ENCODE measurements at regions not wholly inside any gene's neighbourhood (a gene's known extent, or its start where the extent isn't known, plus 50 kb on each side); places are given as distances from the start of the nearest gene placed in this dataset.

DNA sequence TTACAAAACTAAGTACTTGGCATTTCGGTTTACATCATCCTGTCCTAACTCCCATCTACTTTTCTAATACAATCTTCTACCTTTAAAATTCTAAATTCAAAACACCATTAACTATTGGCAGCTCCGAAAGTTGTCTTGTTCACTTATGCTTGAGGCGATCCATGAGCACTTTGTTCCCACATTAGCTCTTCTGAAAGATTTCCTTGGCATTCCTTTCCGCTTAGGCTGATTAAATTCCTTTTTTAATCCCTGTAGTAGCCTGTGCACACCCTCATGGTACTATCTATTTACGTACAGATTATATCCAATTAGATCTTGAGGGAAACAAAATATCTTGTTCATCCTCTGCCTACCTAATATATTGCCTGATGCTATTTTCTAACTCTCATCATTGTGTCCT is 480.7 kb downstream of the PRKD1 start:
- Mint-ChIP-seq H3K27ac (no peak overlapping the region), H3K4me3 (no peak overlapping the region), H3K36me3 (peaks cover 0 to 3% (median 0%) of the 10 kb centered on the region in 3 donors), H3K9me3 (peaks cover 20 to 66% (median 31%) of the 10 kb centered on the region in 6 donors), H3K4me1 (no peaks in the 10 kb centered on the region), H3K27me3 (ENCODE audit: low read depth in 3 of 3) (peaks cover 0 to 3% (median 0%) of the 10 kb centered on the region in 3 donors)
- no peak for DNase-seq

DNA sequence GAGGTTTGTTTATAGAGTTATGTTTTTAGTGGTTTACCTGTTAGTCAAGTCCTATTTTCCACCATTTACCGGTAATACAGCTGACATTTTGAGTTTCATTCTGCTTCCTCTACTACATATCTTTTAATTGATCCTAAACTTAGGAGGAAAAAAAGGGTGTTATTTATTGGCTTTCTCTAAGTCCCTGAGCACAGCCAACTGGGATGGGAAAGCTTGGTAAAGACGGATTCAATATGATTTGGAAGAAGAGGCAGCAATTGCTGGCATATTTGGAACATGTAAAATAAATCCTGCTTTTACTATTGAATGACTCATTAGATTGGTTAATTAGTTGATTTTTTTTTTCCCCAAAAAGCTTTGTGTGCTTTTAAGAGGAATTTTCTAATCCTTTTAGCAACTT is 475.7 kb downstream of the PRKD1 start:
- Mint-ChIP-seq H3K4me1 (no peaks in the 10 kb centered on the region), H3K36me3 (no peaks in the 10 kb centered on the region), H3K4me3 (no peak overlapping the region), H3K27me3 (ENCODE audit: low read depth in 3 of 3) (peaks cover 0 to 1% (median 0%) of the 10 kb centered on the region in 3 donors), H3K9me3 (peaks cover 6 to 46% (median 16%) of the 10 kb centered on the region in 6 donors), H3K27ac (no peak overlapping the region)
- no peak for DNase-seq

DNA sequence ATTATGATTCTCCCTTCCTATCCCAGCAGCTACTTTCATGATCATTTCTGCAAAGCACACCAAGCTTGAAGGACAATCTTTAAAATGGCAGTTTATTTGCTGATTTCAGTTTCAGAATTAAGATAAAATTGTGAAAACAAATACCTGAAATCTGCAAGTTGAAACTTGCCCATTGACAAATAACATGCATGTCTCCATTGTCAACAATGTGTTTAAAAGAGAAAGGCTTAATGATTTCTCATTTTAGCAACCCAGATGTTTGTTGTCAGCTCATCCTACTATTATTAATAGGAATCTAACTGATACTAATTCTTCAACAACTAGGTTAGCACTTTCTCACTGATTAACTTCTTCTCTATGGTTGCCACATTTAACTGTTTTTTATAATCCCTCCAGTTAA is 474.6 kb downstream of the PRKD1 start:
- Mint-ChIP-seq H3K36me3 (no peaks in the 10 kb centered on the region), H3K4me1 (no peaks in the 10 kb centered on the region), H3K27ac (no peak overlapping the region), H3K9me3 (peaks cover 5 to 40% (median 13%) of the 10 kb centered on the region in 6 donors), H3K4me3 (no peak overlapping the region), H3K27me3 (ENCODE audit: low read depth in 3 of 3) (peaks cover 0 to 1% (median 0%) of the 10 kb centered on the region in 3 donors)
- no peak for DNase-seq

DNA sequence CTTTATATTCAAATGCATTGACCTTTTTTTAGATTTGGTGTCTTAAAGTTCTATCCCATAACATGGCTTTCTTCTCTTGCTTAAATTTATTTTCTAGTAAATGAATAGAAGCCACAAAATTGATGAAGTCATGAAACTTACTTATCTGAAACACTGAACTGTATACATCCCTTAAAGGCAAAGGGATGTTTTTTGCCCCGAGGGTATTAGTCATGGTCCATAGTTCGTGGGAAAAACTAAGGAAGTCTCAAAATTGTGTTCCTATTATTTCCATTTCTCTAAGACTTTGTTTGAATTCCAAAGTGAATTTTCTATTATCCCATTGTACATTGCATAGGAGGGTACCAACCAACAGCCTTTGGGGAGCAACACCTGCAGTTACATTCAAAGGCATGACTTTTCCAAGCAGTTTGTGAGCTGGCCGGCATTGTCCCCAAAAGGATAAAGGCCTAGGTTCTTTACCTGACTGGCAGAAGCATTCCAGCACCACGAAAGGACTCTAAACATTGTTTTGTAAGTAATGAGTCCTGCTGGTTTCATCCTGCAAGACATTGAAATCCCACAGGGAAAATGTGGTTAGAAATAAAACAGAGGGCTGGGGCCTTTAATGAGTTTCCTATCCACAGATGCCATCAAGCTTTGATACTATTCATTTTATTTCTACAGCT is 473.5 kb downstream of the PRKD1 start:
- Mint-ChIP-seq H3K9me3 (peaks cover 3 to 35% (median 12%) of the 10 kb centered on the region in 6 donors), H3K27ac (no peak overlapping the region), H3K4me1 (no peaks in the 10 kb centered on the region)

DNA sequence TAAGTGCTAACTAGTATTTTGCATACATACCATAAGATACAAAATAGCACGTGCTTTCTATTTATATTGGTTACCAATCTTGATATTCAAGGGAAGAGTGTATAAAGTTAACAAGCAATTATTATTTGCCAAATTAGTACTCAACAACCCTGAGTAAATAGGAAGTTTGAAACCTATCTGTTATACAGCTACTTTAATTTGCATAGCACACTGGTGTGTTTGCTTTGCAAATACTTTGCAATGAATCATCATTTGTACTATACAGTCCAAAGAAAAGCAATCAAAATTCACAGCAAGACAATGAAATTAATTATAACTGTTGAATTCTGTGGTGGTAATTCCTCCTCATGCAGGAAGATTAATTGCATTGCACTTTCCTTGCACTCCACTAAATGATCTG is 469.1 kb downstream of the PRKD1 start:
- Mint-ChIP-seq H3K27ac (no peak overlapping the region), H3K27me3 (ENCODE audit: low read depth in 3 of 3) (no peaks in the 10 kb centered on the region), H3K4me1 (no peaks in the 10 kb centered on the region), H3K36me3 (no peaks in the 10 kb centered on the region), H3K9me3 (peaks cover 0 to 51% (median 6%) of the 10 kb centered on the region in 6 donors), H3K4me3 (no peak overlapping the region)
- no peak for DNase-seq

More for the DNA sequence above, 473.5 kb downstream of the PRKD1 start:
- no peak overlapping the region for H3K4me3 Mint-ChIP-seq
- DNase-seq: no peak
- H3K27me3 Mint-ChIP-seq (ENCODE audit: low read depth in 3 of 3): peaks cover 0 to 1% (median 0%) of the 10 kb centered on the region in 3 donors
- H3K36me3 Mint-ChIP-seq: no peaks in the 10 kb centered on the region

DNA sequence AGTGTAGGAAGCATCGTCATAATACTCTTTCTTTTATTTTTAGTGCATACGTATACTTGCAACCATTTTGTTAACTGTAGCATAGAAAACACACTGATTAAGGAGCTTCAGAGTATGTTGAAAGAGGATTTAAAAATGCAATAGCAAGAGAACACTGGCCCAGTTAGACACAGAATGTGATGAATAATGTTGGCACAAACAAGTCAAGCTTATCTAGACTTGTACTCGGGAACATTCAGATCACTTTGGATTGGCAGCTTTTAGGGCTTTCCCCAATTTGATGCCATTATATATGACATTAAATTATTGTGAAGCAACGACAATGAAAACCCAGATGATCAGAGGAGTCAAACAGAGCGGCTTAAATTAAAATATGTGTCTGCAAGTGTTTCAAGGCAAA is 468.1 kb downstream of the PRKD1 start:
- no peak overlapping the region for H3K27ac Mint-ChIP-seq
- peaks cover 0 to 49% (median 6%) of the 10 kb centered on the region in 6 donors for H3K9me3 Mint-ChIP-seq
- no peaks in the 10 kb centered on the region for H3K36me3 Mint-ChIP-seq
- H3K4me3 Mint-ChIP-seq: no peak overlapping the region
- no peaks in the 10 kb centered on the region for H3K4me1 Mint-ChIP-seq
- no peak for DNase-seq
- no peaks in the 10 kb centered on the region for H3K27me3 Mint-ChIP-seq (ENCODE audit: low read depth in 3 of 3)

DNA sequence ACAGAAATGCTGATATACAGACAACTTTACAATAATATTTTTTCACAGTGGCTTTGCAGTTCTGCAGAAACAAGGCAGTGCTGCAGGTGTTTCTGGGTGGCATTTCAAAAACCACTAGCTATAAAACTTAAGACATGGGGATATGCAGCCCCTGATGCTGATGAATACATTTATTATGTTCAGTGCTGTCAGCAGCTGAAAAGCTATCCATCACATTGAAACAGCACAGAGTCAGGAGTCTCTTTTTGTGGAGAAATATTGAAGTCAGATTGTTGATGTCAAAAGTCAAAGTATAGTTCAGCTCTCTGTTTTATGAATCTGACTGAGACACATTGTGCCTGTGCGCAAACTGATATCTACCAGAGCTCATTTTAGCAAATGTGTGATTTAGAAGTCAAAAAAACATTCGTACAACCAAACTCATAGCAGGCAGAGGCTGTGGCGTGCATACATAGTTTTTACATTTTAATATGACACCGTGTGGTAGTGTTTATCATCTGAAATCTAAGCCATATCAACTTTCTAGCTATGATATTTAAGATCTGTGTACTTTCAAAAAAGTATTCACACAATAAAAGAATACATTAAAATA is 467.6 kb downstream of the PRKD1 start:
- H3K9me3 Mint-ChIP-seq: peaks cover 0 to 49% (median 8%) of the 10 kb centered on the region in 6 donors
- no peaks in the 10 kb centered on the region for H3K4me1 Mint-ChIP-seq
- no peak overlapping the region for H3K4me3 Mint-ChIP-seq
- no peak overlapping the region for H3K27ac Mint-ChIP-seq
- H3K36me3 Mint-ChIP-seq: no peaks in the 10 kb centered on the region
- H3K27me3 Mint-ChIP-seq (ENCODE audit: low read depth in 3 of 3): no peaks in the 10 kb centered on the region
- DNase-seq: no peak

DNA sequence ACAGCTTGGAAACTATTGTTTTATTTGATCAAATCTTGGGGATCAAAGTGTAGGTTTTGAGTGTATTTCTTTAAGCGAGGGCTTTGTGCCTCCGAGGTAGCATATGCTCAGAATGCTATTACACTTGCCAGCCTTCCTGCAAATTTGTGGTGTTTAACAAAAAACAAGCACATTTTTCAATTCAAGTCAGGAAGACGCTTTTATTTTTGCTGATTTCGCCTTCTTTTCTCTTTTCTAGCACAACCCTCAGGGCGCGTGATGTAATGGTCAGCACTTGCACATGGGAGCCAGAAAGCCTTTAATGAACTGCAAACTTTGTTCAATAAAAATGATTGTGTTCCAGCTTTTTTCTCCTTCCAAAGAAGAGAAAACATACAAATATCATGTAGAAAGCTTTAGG is 466.5 kb downstream of the PRKD1 start:
- H3K27me3 Mint-ChIP-seq (ENCODE audit: low read depth in 3 of 3): no peaks in the 10 kb centered on the region
- peaks cover 0 to 46% (median 9%) of the 10 kb centered on the region in 6 donors for H3K9me3 Mint-ChIP-seq
- H3K27ac Mint-ChIP-seq: no peak overlapping the region
- H3K36me3 Mint-ChIP-seq: no peaks in the 10 kb centered on the region
- no peak for DNase-seq
- no peaks in the 10 kb centered on the region for H3K4me1 Mint-ChIP-seq
- H3K4me3 Mint-ChIP-seq: no peak overlapping the region

DNA sequence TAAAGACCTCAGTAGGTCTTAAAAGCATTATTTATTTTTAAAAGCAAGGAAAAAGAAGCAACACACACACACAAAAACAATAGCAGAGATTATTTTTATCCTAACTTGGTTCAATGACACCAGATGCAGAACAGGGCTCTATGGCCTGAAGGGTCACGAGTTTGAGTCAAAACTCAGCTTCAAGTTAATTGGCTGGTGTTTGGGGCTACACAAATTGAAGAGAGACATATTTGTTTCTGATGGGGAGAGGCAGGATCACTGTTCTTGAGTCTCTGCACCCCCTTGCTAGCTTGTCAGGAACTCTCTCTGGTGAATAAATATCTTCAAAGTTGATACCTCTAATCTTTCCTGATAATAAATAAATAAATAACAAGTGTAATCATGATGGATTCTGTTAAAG is 466.1 kb downstream of the PRKD1 start:
- Mint-ChIP-seq H3K4me3 (no peak overlapping the region), H3K36me3 (no peaks in the 10 kb centered on the region), H3K9me3 (peaks cover 0 to 42% (median 9%) of the 10 kb centered on the region in 6 donors), H3K27ac (no peak overlapping the region), H3K4me1 (no peaks in the 10 kb centered on the region), H3K27me3 (ENCODE audit: low read depth in 3 of 3) (peaks cover 0 to under 1% (median 0%) of the 10 kb centered on the region in 3 donors)
- DNase-seq: no peak

- H3K27ac Mint-ChIP-seq: no peak overlapping the region
- H3K9me3 Mint-ChIP-seq: peaks cover 0 to 47% (median 8%) of the 10 kb centered on the region in 6 donors
- no peaks in the 10 kb centered on the region for H3K36me3 Mint-ChIP-seq
- H3K4me3 Mint-ChIP-seq: no peak overlapping the region
- no peak for DNase-seq
- no peaks in the 10 kb centered on the region for H3K4me1 Mint-ChIP-seq
- H3K27me3 Mint-ChIP-seq (ENCODE audit: low read depth in 3 of 3): peaks cover 0 to 2% (median 0%) of the 10 kb centered on the region in 3 donors
Measured at GRCh38 chr14:29462321-29462720, 465.3 kb downstream of the PRKD1 start.

DNA sequence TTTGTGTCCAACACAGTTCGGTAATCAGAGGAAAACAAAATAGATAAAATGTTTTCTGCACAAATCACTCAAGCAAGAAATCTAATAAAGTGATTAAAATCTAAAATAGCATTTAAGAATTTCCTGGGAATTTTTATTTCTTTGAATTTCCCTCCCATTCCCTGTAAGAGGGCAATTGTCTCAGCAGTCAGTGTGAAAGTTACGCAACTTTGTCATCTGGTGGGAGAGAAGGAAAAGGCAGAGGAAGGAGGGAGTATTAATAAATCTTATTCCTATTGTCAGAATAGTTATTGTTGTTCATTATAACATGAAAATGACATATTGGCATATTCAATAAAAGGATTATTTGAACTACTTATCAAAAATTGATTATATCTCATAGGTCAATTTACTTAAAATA is 464.9 kb downstream of the PRKD1 start:
- Mint-ChIP-seq H3K36me3 (no peaks in the 10 kb centered on the region), H3K9me3 (peaks cover 0 to 47% (median 8%) of the 10 kb centered on the region in 6 donors), H3K27me3 (ENCODE audit: low read depth in 3 of 3) (peaks cover 0 to 2% (median 0%) of the 10 kb centered on the region in 3 donors), H3K4me1 (no peaks in the 10 kb centered on the region), H3K4me3 (no peak overlapping the region), H3K27ac (no peak overlapping the region)
- no peak for DNase-seq

- Mint-ChIP-seq H3K4me1 (no peaks in the 10 kb centered on the region), H3K27ac (no peak overlapping the region), H3K36me3 (no peaks in the 10 kb centered on the region), H3K9me3 (peaks cover 0 to 49% (median 9%) of the 10 kb centered on the region in 6 donors), H3K4me3 (no peak overlapping the region), H3K27me3 (ENCODE audit: low read depth in 3 of 3) (peaks cover 0 to 4% (median 0%) of the 10 kb centered on the region in 3 donors)
- DNase-seq: no peak
Measured at GRCh38 chr14:29463727-29464395, 463.8 kb downstream of the PRKD1 start.

GRCh38 chr14:29465095-29465494 is 462.6 kb downstream of the PRKD1 start:
- Mint-ChIP-seq H3K4me3 (no peak overlapping the region), H3K36me3 (no peaks in the 10 kb centered on the region), H3K27ac (no peak overlapping the region), H3K4me1 (no peaks in the 10 kb centered on the region), H3K27me3 (ENCODE audit: low read depth in 3 of 3) (peaks cover 0 to 4% (median 0%) of the 10 kb centered on the region in 3 donors), H3K9me3 (peaks cover 0 to 47% (median 8%) of the 10 kb centered on the region in 6 donors)
- no peak for DNase-seq

- Mint-ChIP-seq H3K27me3 (ENCODE audit: low read depth in 3 of 3) (no peaks in the 10 kb centered on the region), H3K9me3 (peaks cover 2 to 26% (median 12%) of the 10 kb centered on the region in 6 donors), H3K4me3 (no peak overlapping the region), H3K27ac (no peak overlapping the region), H3K36me3 (no peaks in the 10 kb centered on the region), H3K4me1 (no peaks in the 10 kb centered on the region)
- no peak for DNase-seq
Measured at GRCh38 chr14:29475641-29476040, 452.0 kb downstream of the PRKD1 start.
